ENCODE measurements at regions not wholly inside any gene's neighbourhood (a gene's known extent, or its start where the extent isn't known, plus 50 kb on each side); places are given as distances from the start of the nearest gene placed in this dataset.

GRCh38 chrX:121258545-121258944, 211.1 kb downstream of the GLUD2 start:
- TF ChIP-seq CTCF (optimal IDR thresholded peaks at IDR 0.05 in 1 of 3, IDR thresholded peaks at IDR 0.05 in 1 of 3, conservative IDR thresholded peaks at IDR 0.05 in 1 of 3; ENCODE audit: extremely low read depth in 1 of 3, insufficient read depth in 2 of 3, low read length in 3 of 3), result no peak
- no peak for TF ChIP-seq EZH2 (IDR thresholded peaks at IDR 0.05; ENCODE audit: low read length)

Measured in keratinocyte (primary cell).